ENCODE measurements at regions not wholly inside any gene's neighbourhood (a gene's known extent, or its start where the extent isn't known, plus 50 kb on each side); places are given as distances from the start of the nearest gene placed in this dataset.
"Not testable (repeated sequence)": the region's sequence is repeated elsewhere in the genome, so short reads cannot be mapped to it uniquely, and the experiment has no call there.

DNA sequence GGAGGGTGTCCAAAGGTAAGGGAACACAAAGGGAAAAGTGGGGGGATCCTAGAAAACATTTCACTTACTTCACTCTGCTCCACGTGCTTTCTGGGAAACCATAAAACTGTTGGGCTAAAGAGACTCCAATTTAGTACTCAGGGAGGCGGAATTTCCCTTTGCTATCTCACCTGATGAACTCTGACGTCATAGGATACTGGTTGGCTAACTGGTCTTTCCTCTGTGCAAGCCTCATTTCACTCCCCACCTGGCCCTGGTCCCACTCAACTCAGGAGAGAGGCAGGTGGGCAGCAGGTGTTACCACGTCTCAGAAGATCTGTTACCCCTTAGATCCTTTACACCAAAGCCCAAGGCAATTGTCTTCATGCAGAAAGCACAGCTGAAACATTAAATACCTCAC lies 51.8 kb upstream of the PMAIP1 start:
- Histone ChIP-seq H3K36me3 (no peaks in the 10 kb centered on the region), H3K27ac (no peak overlapping the region), H3K4me3 (ENCODE audit: low read depth in 1 of 2, low read length in 1 of 2) (no peak overlapping the region), H3K27me3 (no peaks in the 10 kb centered on the region), H3K9me3 (no peaks in the 10 kb centered on the region), H3K4me1 (ENCODE audit: control insufficient read depth in 1 of 2, insufficient read depth in 1 of 2, low read depth in 1 of 2, low read length in 1 of 2) (no peaks in the 10 kb centered on the region)
- TF ChIP-seq, protein P1, sequence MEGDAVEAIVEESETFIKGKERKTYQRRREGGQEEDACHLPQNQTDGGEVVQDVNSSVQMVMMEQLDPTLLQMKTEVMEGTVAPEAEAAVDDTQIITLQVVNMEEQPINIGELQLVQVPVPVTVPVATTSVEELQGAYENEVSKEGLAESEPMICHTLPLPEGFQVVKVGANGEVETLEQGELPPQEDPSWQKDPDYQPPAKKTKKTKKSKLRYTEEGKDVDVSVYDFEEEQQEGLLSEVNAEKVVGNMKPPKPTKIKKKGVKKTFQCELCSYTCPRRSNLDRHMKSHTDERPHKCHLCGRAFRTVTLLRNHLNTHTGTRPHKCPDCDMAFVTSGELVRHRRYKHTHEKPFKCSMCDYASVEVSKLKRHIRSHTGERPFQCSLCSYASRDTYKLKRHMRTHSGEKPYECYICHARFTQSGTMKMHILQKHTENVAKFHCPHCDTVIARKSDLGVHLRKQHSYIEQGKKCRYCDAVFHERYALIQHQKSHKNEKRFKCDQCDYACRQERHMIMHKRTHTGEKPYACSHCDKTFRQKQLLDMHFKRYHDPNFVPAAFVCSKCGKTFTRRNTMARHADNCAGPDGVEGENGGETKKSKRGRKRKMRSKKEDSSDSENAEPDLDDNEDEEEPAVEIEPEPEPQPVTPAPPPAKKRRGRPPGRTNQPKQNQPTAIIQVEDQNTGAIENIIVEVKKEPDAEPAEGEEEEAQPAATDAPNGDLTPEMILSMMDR (IDR thresholded peaks at IDR 0.05): no peak

DNA sequence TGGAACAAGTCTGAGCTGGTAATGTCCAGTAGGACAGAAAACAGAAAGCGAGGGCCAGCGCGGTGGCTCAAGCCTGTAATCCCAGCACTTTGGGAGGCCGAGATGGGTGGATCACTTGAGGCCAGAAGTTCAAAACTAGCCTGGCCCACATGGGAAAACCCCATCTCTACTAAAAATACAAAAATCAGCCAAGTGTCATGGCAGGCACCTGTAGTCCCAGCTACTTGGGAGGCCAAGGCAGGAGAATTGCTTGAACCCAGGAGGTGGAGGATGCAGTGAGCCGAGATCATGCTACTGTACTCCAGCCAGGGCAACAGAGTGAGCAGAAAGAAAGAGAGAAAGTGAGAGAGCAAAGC lies 52.3 kb upstream of the PMAIP1 start:
- not testable (repeated sequence) for H3K36me3 ChIP-seq; H3K4me3 ChIP-seq (ENCODE audit: low read depth in 1 of 2, low read length in 1 of 2); H3K4me1 ChIP-seq (ENCODE audit: control insufficient read depth in 1 of 2, insufficient read depth in 1 of 2, low read depth in 1 of 2, low read length in 1 of 2); H3K9me3 ChIP-seq; H3K27me3 ChIP-seq; H3K27ac ChIP-seq

DNA sequence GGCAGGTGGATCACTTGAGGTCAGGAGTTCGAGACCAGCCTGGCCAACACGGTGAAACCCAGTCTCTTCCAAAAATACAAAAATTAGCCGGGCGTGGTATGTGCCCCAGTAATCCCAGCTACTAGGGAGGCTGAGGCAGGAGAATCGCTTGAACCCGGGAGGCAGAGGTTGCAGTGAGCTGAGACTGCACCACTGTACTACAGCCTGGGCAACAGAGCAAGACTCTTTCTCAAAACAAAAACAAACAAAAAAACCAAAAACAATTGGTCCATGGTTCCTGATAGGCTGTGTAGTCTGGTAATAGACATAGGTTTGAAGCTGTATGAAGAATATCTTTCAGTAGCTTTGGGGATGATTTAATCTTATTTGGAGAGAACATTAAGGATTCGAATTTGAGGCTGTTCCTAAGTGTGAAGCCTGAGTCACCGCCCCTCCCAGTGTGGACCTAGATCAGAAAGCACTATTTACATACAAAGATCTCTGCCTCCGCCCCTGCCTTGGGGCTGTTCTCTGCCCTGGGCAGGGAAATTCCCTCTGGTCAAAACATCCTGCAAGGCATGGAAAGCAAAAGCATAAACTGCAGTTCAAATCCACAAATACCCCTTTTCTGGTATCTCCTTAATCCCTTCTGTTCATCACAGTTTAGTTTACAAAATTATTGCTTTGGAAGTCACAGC lies 52.8 kb upstream of the PMAIP1 start:
- TF ChIP-seq, protein P1 (IDR thresholded peaks at IDR 0.05): no peak
- Histone ChIP-seq H3K27ac (no peak overlapping the region), H3K4me3 (ENCODE audit: low read depth in 1 of 2, low read length in 1 of 2) (no peak overlapping the region), H3K36me3 (no peaks in the 10 kb centered on the region), H3K27me3 (no peaks in the 10 kb centered on the region), H3K4me1 (ENCODE audit: control insufficient read depth in 1 of 2, insufficient read depth in 1 of 2, low read depth in 1 of 2, low read length in 1 of 2) (no peaks in the 10 kb centered on the region), H3K9me3 (no peaks in the 10 kb centered on the region)

DNA sequence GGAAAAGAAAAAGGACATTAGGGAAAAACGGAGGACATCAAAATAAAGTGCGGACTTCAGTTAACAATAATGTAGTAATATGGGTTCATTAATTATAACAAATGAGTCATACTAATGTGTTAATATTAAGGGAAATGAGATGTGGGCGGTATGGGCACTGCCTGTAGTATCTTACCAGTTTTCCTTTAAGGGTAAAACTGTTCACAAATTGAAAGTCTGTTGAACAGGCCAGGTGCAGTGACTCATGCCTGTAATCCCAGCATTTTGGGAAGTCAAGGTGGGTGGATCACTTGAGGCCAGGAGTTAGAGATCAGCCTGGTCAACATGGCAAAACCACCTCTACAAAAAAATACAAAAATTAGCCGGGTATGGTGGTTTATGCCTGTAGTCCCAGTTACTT lies 56.8 kb upstream of the PMAIP1 start:
- H3K9me3 ChIP-seq: no peaks in the 10 kb centered on the region
- TF ChIP-seq, protein P1 (IDR thresholded peaks at IDR 0.05): no peak
- H3K4me3 ChIP-seq (ENCODE audit: low read depth in 1 of 2, low read length in 1 of 2): no peak overlapping the region
- no peak overlapping the region for H3K27ac ChIP-seq
- H3K36me3 ChIP-seq: no peaks in the 10 kb centered on the region
- H3K27me3 ChIP-seq: no peaks in the 10 kb centered on the region
- no peaks in the 10 kb centered on the region for H3K4me1 ChIP-seq (ENCODE audit: control insufficient read depth in 1 of 2, insufficient read depth in 1 of 2, low read depth in 1 of 2, low read length in 1 of 2)

DNA sequence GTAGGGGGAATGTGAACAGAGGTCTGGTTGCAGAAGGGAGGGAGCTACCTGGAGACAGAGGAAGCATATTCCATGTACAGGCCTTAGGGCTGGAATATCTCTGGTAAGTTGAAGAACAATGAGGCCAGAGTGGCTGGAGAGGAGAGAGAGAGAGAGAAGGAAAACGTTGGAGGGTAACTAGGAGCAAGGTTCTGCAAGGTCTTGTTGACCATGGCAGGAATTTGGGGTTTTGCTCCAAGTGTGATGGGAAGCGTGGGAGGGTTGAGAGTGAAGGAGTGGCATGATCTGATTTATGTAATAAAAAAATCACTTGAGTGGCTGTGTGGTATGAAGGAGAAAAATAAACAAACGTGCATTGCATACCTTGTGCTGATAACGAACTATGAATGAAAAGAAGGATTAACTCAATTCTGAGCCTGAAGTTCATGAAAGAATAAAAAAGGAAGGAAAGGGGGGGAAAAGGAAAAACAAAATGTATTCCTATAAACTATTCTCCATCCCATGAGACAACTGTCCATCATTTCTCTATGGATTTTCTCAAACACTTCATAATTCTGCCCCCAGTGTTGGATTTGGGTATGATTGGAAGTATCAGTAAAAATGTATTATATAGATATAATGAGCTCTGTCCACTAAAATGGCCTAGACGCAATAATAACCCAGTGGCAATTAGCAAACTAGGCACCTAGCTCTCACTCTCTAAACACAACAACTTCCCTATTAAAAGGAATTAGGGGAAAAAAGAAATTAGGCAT lies 59.7 kb upstream of the PMAIP1 start:
- TF ChIP-seq, protein P1 (IDR thresholded peaks at IDR 0.05): no peak
- H3K27ac ChIP-seq: no peak overlapping the region

DNA sequence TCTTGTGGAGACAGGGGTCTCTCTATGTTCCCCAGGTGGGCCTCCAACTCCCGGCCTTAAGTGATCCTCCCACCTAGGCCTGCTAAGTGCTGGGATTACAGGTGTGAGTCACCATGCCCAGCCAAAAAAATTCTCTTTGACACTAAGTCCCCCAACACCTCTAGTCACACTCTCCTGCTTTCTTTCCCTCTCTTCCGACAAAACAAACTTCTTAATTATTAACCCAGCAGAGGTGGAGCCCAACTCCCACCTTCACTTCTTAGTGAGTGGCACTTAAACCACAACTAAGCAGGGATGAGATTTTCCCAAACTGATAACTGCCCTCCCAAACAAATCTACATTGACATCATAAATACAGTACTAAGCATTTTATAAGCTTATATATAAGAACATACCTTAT lies 60.5 kb upstream of the PMAIP1 start:
- H3K27ac ChIP-seq: no peak overlapping the region
- no peaks in the 10 kb centered on the region for H3K36me3 ChIP-seq
- no peaks in the 10 kb centered on the region for H3K9me3 ChIP-seq
- no peaks in the 10 kb centered on the region for H3K4me1 ChIP-seq (ENCODE audit: control insufficient read depth in 1 of 2, insufficient read depth in 1 of 2, low read depth in 1 of 2, low read length in 1 of 2)
- H3K4me3 ChIP-seq (ENCODE audit: low read depth in 1 of 2, low read length in 1 of 2): no peak overlapping the region
- no peaks in the 10 kb centered on the region for H3K27me3 ChIP-seq
- TF ChIP-seq, protein P1 (IDR thresholded peaks at IDR 0.05): no peak

More for the DNA sequence above, 59.7 kb upstream of the PMAIP1 start:
- Histone ChIP-seq H3K36me3 (no peaks in the 10 kb centered on the region), H3K4me1 (ENCODE audit: control insufficient read depth in 1 of 2, insufficient read depth in 1 of 2, low read depth in 1 of 2, low read length in 1 of 2) (no peaks in the 10 kb centered on the region), H3K4me3 (ENCODE audit: low read depth in 1 of 2, low read length in 1 of 2) (no peak overlapping the region), H3K9me3 (no peaks in the 10 kb centered on the region), H3K27me3 (no peaks in the 10 kb centered on the region)

Data from neutrophil (primary cell).